ENCODE measurements at regions not wholly inside any gene's neighbourhood (a gene's known extent, or its start where the extent isn't known, plus 50 kb on each side); places are given as distances from the start of the nearest gene placed in this dataset.
"Not testable (repeated sequence)": the region's sequence is repeated elsewhere in the genome, so short reads cannot be mapped to it uniquely, and the experiment has no call there.

GRCh38 chr20:40890181-40890580 lies 138.4 kb upstream of the TOP1 start:
- DNase-seq, result no peak

GRCh38 chr20:40890635-40891034 lies 138.0 kb upstream of the TOP1 start:
- no peak for DNase-seq

- DNase-seq, result no peak
Measured at GRCh38 chr20:40891351-40891750, 137.3 kb upstream of the TOP1 start.

GRCh38 chr20:40892642-40893041 lies 136.0 kb upstream of the TOP1 start:
- no peak for DNase-seq

- no peak for DNase-seq
Measured at GRCh38 chr20:40893610-40894236, 134.9 kb upstream of the TOP1 start.

- DNase-seq, result no peak
Measured at GRCh38 chr20:40894237-40894630, 134.4 kb upstream of the TOP1 start.

GRCh38 chr20:40895182-40895581 lies 133.4 kb upstream of the TOP1 start:
- no peak for DNase-seq

- no peak for DNase-seq
Measured at GRCh38 chr20:40896814-40897700, 131.6 kb upstream of the TOP1 start.

GRCh38 chr20:40899344-40899743 lies 129.3 kb upstream of the TOP1 start:
- no peak for DNase-seq

- DNase-seq, result no peak
Measured at GRCh38 chr20:40900666-40901215, 127.9 kb upstream of the TOP1 start.

GRCh38 chr20:40902661-40903060 lies 126.0 kb upstream of the TOP1 start:
- DNase-seq, result peak in 4 of 56 donors; percentile 2 to 11 (median 5)

GRCh38 chr20:40908309-40908708 lies 120.3 kb upstream of the TOP1 start:
- DNase-seq, result no peak

GRCh38 chr20:40909489-40909888 lies 119.1 kb upstream of the TOP1 start:
- not testable (repeated sequence) for DNase-seq

- DNase-seq, result not testable (repeated sequence)
Measured at GRCh38 chr20:40910436-40910835, 118.2 kb upstream of the TOP1 start.

- DNase-seq, result not testable (repeated sequence)
Measured at GRCh38 chr20:40911152-40911551, 117.5 kb upstream of the TOP1 start.

GRCh38 chr20:40913224-40914185 lies 115.1 kb upstream of the TOP1 start:
- DNase-seq, result no peak

- no peak for DNase-seq
Measured at GRCh38 chr20:40915756-40916155, 112.9 kb upstream of the TOP1 start.

- no peak for DNase-seq
Measured at GRCh38 chr20:40916276-40916675, 112.3 kb upstream of the TOP1 start.

GRCh38 chr20:40920291-40920690 lies 108.3 kb upstream of the TOP1 start:
- DNase-seq, result no peak

- no peak for DNase-seq
Measured at GRCh38 chr20:40922865-40923264, 105.8 kb upstream of the TOP1 start.

- DNase-seq, result no peak
Measured at GRCh38 chr20:40925829-40926510, 102.7 kb upstream of the TOP1 start.
